ENCODE measurements at regions not wholly inside any gene's neighbourhood (a gene's known extent, or its start where the extent isn't known, plus 50 kb on each side); places are given as distances from the start of the nearest gene placed in this dataset.

DNA sequence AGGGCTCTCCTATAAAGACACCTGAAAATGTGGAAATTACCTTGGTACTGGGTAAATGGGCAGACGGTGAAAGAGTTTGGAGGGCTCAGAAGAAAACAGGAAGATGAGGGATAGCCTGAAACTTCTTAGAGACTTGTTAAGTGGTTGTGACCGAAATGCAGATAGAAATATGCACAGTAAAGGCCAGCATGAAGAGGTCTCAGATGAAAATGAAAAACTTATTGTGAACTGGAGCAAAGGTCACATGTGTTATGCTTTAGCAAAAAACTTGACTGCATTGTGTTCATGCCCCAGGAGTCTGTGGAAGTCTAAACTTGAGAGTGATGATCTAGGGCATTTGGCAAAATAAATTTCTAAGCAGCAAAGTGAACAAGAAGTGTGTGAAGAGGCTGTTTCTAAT, 137.1 kb downstream of the CBLN2 start:
- ChIA-PET RAD21 (ENCODE audit: low non-redundant PET in 1 of 2, low total read pairs in 2 of 2, uncharacterized antibody in 2 of 2, unreplicated experiment in 2 of 2) (no interaction called here), POLR2A (no interaction called here), CTCF (no interaction called here)
- TF ChIP-seq ZFX (IDR thresholded peaks at IDR 0.05) (no peak), CBX3 (IDR thresholded peaks at IDR 0.05; ENCODE audit: low read depth) (no peak), ELF1 (IDR thresholded peaks at IDR 0.05; ENCODE audit: borderline replicate concordance, low read depth) (no peak), EZH2phosphoT487 (IDR thresholded peaks at IDR 0.05; ENCODE audit: borderline replicate concordance) (no peak), TCF7L2 (IDR thresholded peaks at IDR 0.05; ENCODE audit: borderline replicate concordance, extremely low read depth, insufficient read depth, insufficient read length) (no peak), POLR2AphosphoS5 (IDR thresholded peaks at IDR 0.05; ENCODE audit: low read depth, low read length) (no peak), SRF (IDR thresholded peaks at IDR 0.05; ENCODE audit: low read depth) (no peak), SIN3A (IDR thresholded peaks at IDR 0.05; ENCODE audit: low read depth) (no peak), YY1 (IDR thresholded peaks at IDR 0.05; ENCODE audit: extremely low read depth, insufficient replicate concordance, low read depth, low read length) (no peak)
- TF ChIP-seq, protein P1, sequence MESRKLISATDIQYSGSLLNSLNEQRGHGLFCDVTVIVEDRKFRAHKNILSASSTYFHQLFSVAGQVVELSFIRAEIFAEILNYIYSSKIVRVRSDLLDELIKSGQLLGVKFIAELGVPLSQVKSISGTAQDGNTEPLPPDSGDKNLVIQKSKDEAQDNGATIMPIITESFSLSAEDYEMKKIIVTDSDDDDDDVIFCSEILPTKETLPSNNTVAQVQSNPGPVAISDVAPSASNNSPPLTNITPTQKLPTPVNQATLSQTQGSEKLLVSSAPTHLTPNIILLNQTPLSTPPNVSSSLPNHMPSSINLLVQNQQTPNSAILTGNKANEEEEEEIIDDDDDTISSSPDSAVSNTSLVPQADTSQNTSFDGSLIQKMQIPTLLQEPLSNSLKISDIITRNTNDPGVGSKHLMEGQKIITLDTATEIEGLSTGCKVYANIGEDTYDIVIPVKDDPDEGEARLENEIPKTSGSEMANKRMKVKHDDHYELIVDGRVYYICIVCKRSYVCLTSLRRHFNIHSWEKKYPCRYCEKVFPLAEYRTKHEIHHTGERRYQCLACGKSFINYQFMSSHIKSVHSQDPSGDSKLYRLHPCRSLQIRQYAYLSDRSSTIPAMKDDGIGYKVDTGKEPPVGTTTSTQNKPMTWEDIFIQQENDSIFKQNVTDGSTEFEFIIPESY (IDR thresholded peaks at IDR 0.05; ENCODE audit: extremely low read depth, insufficient replicate concordance, low read length): no peak
- TF ChIP-seq, protein P2, sequence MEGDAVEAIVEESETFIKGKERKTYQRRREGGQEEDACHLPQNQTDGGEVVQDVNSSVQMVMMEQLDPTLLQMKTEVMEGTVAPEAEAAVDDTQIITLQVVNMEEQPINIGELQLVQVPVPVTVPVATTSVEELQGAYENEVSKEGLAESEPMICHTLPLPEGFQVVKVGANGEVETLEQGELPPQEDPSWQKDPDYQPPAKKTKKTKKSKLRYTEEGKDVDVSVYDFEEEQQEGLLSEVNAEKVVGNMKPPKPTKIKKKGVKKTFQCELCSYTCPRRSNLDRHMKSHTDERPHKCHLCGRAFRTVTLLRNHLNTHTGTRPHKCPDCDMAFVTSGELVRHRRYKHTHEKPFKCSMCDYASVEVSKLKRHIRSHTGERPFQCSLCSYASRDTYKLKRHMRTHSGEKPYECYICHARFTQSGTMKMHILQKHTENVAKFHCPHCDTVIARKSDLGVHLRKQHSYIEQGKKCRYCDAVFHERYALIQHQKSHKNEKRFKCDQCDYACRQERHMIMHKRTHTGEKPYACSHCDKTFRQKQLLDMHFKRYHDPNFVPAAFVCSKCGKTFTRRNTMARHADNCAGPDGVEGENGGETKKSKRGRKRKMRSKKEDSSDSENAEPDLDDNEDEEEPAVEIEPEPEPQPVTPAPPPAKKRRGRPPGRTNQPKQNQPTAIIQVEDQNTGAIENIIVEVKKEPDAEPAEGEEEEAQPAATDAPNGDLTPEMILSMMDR (IDR thresholded peaks at IDR 0.05 in 2 of 3, conservative IDR thresholded peaks at IDR 0.05 in 1 of 3; ENCODE audit: borderline replicate concordance in 1 of 3, insufficient read depth in 1 of 3, low read depth in 2 of 3, low read length in 2 of 3): no peak
- TF ChIP-seq, protein P3, sequence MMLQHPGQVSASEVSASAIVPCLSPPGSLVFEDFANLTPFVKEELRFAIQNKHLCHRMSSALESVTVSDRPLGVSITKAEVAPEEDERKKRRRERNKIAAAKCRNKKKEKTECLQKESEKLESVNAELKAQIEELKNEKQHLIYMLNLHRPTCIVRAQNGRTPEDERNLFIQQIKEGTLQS (IDR thresholded peaks at IDR 0.05): no peak
- TF ChIP-seq, protein P4, sequence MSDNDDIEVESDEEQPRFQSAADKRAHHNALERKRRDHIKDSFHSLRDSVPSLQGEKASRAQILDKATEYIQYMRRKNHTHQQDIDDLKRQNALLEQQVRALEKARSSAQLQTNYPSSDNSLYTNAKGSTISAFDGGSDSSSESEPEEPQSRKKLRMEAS (IDR thresholded peaks at IDR 0.05): no peak
- TF ChIP-seq, protein P5, sequence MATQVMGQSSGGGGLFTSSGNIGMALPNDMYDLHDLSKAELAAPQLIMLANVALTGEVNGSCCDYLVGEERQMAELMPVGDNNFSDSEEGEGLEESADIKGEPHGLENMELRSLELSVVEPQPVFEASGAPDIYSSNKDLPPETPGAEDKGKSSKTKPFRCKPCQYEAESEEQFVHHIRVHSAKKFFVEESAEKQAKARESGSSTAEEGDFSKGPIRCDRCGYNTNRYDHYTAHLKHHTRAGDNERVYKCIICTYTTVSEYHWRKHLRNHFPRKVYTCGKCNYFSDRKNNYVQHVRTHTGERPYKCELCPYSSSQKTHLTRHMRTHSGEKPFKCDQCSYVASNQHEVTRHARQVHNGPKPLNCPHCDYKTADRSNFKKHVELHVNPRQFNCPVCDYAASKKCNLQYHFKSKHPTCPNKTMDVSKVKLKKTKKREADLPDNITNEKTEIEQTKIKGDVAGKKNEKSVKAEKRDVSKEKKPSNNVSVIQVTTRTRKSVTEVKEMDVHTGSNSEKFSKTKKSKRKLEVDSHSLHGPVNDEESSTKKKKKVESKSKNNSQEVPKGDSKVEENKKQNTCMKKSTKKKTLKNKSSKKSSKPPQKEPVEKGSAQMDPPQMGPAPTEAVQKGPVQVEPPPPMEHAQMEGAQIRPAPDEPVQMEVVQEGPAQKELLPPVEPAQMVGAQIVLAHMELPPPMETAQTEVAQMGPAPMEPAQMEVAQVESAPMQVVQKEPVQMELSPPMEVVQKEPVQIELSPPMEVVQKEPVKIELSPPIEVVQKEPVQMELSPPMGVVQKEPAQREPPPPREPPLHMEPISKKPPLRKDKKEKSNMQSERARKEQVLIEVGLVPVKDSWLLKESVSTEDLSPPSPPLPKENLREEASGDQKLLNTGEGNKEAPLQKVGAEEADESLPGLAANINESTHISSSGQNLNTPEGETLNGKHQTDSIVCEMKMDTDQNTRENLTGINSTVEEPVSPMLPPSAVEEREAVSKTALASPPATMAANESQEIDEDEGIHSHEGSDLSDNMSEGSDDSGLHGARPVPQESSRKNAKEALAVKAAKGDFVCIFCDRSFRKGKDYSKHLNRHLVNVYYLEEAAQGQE (IDR thresholded peaks at IDR 0.05; ENCODE audit: low read depth): no peak
- no peaks in the 10 kb centered on the region for H3K27me3 ChIP-seq (ENCODE audit: insufficient read depth, low read length)
- H3K9me2 ChIP-seq (ENCODE audit: insufficient read depth): no peaks in the 10 kb centered on the region
- no TSS peak for BruUV-seq (replicated peaks)
- no peak overlapping the region for H3K9ac ChIP-seq (ENCODE audit: low read length)
- no peaks in the 10 kb centered on the region for H4K20me1 ChIP-seq (ENCODE audit: insufficient read depth)
- H3K4me1 ChIP-seq (ENCODE audit: control insufficient read depth in 1 of 2, insufficient read depth in 2 of 2, low read length in 2 of 2): no peaks in the 10 kb centered on the region
- no peak overlapping the region for H2AFZ ChIP-seq (ENCODE audit: low read depth, low read length, poor library complexity, severe bottlenecking)
- intact Hi-C loops (cut with micrococcal nuclease): no loop called here
- no peak for ATAC-seq
- no peaks in the 10 kb centered on the region for H3K79me2 ChIP-seq (ENCODE audit: insufficient read depth, low read length)
- no peak overlapping the region for H3K4me2 ChIP-seq (ENCODE audit: low read length)
- no peak overlapping the region for H3K27ac ChIP-seq (ENCODE audit: low read depth, low read length)
- peaks cover 5 to 23% of the 10 kb centered on the region in 2 experiments; a peak in 2 of 4 replicates for H3K9me3 ChIP-seq (ENCODE audit: control insufficient read depth in 1 of 2, insufficient read depth in 1 of 2, low read depth in 1 of 2, low read length in 2 of 2)
- no peak overlapping the region for H3K4me3 ChIP-seq (replicated peaks in 1 of 2; ENCODE audit: low read depth in 1 of 2, low read length in 2 of 2)
- DNase-seq (ENCODE audit: low read depth, low spot score): no peak
- no peaks in the 10 kb centered on the region for H3K36me3 ChIP-seq (ENCODE audit: control insufficient read depth in 1 of 2, insufficient read depth in 2 of 2, low read length in 2 of 2)

All from HCT116 (cell line).